ENCODE measurements at regions not wholly inside any gene's neighbourhood (a gene's known extent, or its start where the extent isn't known, plus 50 kb on each side); places are given as distances from the start of the nearest gene placed in this dataset.

- no peak overlapping the region for H3K27ac Mint-ChIP-seq
- Histone ChIP-seq H3K27ac (ENCODE audit: low read depth, low read length) (no peak overlapping the region), H3K9me3 (ENCODE audit: control insufficient read depth, low read length) (no peaks in the 10 kb centered on the region), H3K36me3 (ENCODE audit: control insufficient read depth, insufficient read depth, low read length) (no peaks in the 10 kb centered on the region), H3K9ac (ENCODE audit: extremely low read depth, low read length, poor library complexity, severe bottlenecking) (no peak overlapping the region), H3K27me3 (ENCODE audit: control insufficient read depth, insufficient read depth, low read length, poor library complexity, severe bottlenecking) (peaks cover 30% of the 10 kb centered on the region), H3K4me1 (ENCODE audit: control insufficient read depth, insufficient read depth, low read length) (peaks cover 3% of the 10 kb centered on the region), H3K4me3 (ENCODE audit: low read length) (no peak overlapping the region)
- peak; percentile 72 for DNase-seq
- no peak overlapping the region for H3K4me3 Mint-ChIP-seq
- WGBS, 2 experiments (ENCODE audit: insufficient coverage in 1 of 2, insufficient read length in 1 of 2), result 18 to 19% methylated on average over 5 of the region's 5 CpGs
- TF ChIP-seq CTCF (conservative IDR thresholded peaks at IDR 0.05), result no peak
- no peaks in the 10 kb centered on the region for H3K9me3 Mint-ChIP-seq
- H3K27me3 Mint-ChIP-seq (ENCODE audit: insufficient read depth), result peaks cover 29% of the 10 kb centered on the region
- H3K36me3 Mint-ChIP-seq (ENCODE audit: low read depth), result no peaks in the 10 kb centered on the region
- H3K4me1 Mint-ChIP-seq, result peaks cover 31% of the 10 kb centered on the region
Observed at GRCh38 chr1:58031416-58031815, 515.1 kb downstream of the OMA1 start.

- H3K27me3 ChIP-seq (ENCODE audit: control insufficient read depth, insufficient read depth, low read length, poor library complexity, severe bottlenecking), result peaks cover 30% of the 10 kb centered on the region
- H3K27ac Mint-ChIP-seq, result no peak overlapping the region
- H3K9me3 Mint-ChIP-seq, result no peaks in the 10 kb centered on the region
- H3K4me3 Mint-ChIP-seq, result no peak overlapping the region
- 77% methylated on average over 3 of the region's 3 CpGs; no CpG with 5 or more reads in 1 of the 2 experiments for WGBS, 2 experiments (ENCODE audit: insufficient coverage in 1 of 2, insufficient read length in 1 of 2)
- H3K27me3 Mint-ChIP-seq (ENCODE audit: insufficient read depth), result peaks cover 29% of the 10 kb centered on the region
- peaks cover 30% of the 10 kb centered on the region for H3K4me1 Mint-ChIP-seq
- no peaks in the 10 kb centered on the region for H3K9me3 ChIP-seq (ENCODE audit: control insufficient read depth, low read length)
- H3K4me1 ChIP-seq (ENCODE audit: control insufficient read depth, insufficient read depth, low read length), result peaks cover 3% of the 10 kb centered on the region
- no peak overlapping the region for H3K9ac ChIP-seq (ENCODE audit: extremely low read depth, low read length, poor library complexity, severe bottlenecking)
- H3K4me3 ChIP-seq (ENCODE audit: low read length), result no peak overlapping the region
- no peak for DNase-seq
- no peak overlapping the region for H3K27ac ChIP-seq (ENCODE audit: low read depth, low read length)
- no peaks in the 10 kb centered on the region for H3K36me3 ChIP-seq (ENCODE audit: control insufficient read depth, insufficient read depth, low read length)
- TF ChIP-seq CTCF (conservative IDR thresholded peaks at IDR 0.05), result no peak
- no peaks in the 10 kb centered on the region for H3K36me3 Mint-ChIP-seq (ENCODE audit: low read depth)
Observed at GRCh38 chr1:58030456-58030855, 516.1 kb downstream of the OMA1 start.

- no peaks in the 10 kb centered on the region for H3K36me3 Mint-ChIP-seq (ENCODE audit: low read depth)
- WGBS, 2 experiments (ENCODE audit: insufficient coverage in 1 of 2, insufficient read length in 1 of 2), result 86 to 88% methylated on average over 2 to 3 of the region's 3 CpGs
- DNase-seq, result peak; percentile 44
Observed at GRCh38 chr1:58017641-58018040, 528.9 kb downstream of the OMA1 start.

More at GRCh38 chr1:58017641-58018040, 528.9 kb downstream of the OMA1 start:
- H3K9ac ChIP-seq (ENCODE audit: extremely low read depth, low read length, poor library complexity, severe bottlenecking), result no peak overlapping the region
- H3K9me3 ChIP-seq (ENCODE audit: control insufficient read depth, low read length), result no peaks in the 10 kb centered on the region
- peaks cover 2% of the 10 kb centered on the region for H3K4me1 Mint-ChIP-seq
- no peaks in the 10 kb centered on the region for H3K9me3 Mint-ChIP-seq
- no peaks in the 10 kb centered on the region for H3K36me3 ChIP-seq (ENCODE audit: control insufficient read depth, insufficient read depth, low read length)
- H3K27me3 Mint-ChIP-seq (ENCODE audit: insufficient read depth), result no peaks in the 10 kb centered on the region
- no peak overlapping the region for H3K4me3 ChIP-seq (ENCODE audit: low read length)
- H3K27ac Mint-ChIP-seq, result no peak overlapping the region
- H3K27me3 ChIP-seq (ENCODE audit: control insufficient read depth, insufficient read depth, low read length, poor library complexity, severe bottlenecking), result no peaks in the 10 kb centered on the region
- H3K27ac ChIP-seq (ENCODE audit: low read depth, low read length), result no peak overlapping the region
- H3K4me3 Mint-ChIP-seq, result no peak overlapping the region
- H3K4me1 ChIP-seq (ENCODE audit: control insufficient read depth, insufficient read depth, low read length), result no peaks in the 10 kb centered on the region
- peak; percentile 50 for TF ChIP-seq CTCF (conservative IDR thresholded peaks at IDR 0.05)
